Brain microvascular endothelial cell (primary cell): ENCODE measurements at regions not wholly inside any gene's neighbourhood (a gene's known extent, or its start where the extent isn't known, plus 50 kb on each side); places are given as distances from the start of the nearest gene placed in this dataset.
"Not testable (repeated sequence)": the region's sequence is repeated elsewhere in the genome, so short reads cannot be mapped to it uniquely, and the experiment has no call there.

Experiments used
- DNase-seq: peaks from one replicate; pipeline ENCODE4 v3.0.0-alpha.2; 2020
- H3K27ac ChIP-seq: fragments of 250-450 bp; sonication (Bioruptor Pico); 2 replicates; pipeline ENCODE4 v1.5.1; 2020; ENCODE audit warnings: mild to moderate bottlenecking, moderate library complexity
- H3K27me3 ChIP-seq: fragments of 250-450 bp; sonication (Bioruptor Pico); replicated peaks from 2 replicates; pipeline ENCODE4 v1.5.1; 2020; ENCODE audit warnings: mild to moderate bottlenecking
- H3K36me3 ChIP-seq: fragments of 250-450 bp; sonication (Bioruptor Pico); replicated peaks from 2 replicates; pipeline ENCODE4 v1.5.1; 2020; ENCODE audit warnings: mild to moderate bottlenecking
- H3K4me3 ChIP-seq: 2 replicates; pipeline ENCODE4 v1.5.1; 2011; ENCODE audit warnings: low read depth, mild to moderate bottlenecking, control low read depth, low read length, moderate library complexity
- CTCF ChIP-seq: IDR thresholded peaks from 2 replicates; pipeline ENCODE4 v1.5.1; 2011; ENCODE audit warnings: low read depth, mild to moderate bottlenecking, moderate library complexity, low read length, control low read depth, inconsistent platforms; ENCODE audit errors: missing control alignments
- in situ Hi-C: cut with HindIII; loops from 2 replicates; pipeline ENCODE4 v1.10.0; 2017; ENCODE audit warnings: low sequenced_read_pairs, low pct_ligation_motif_present

GRCh38 chr17:70286391-70286790 lies 117.1 kb downstream of the KCNJ2 start:
- no peak for TF ChIP-seq CTCF
- Histone ChIP-seq H3K27me3 (no peaks in the 10 kb centered on the region), H3K36me3 (no peaks in the 10 kb centered on the region), H3K4me3 (no peak overlapping the region), H3K27ac (no peak overlapping the region)
- no peak for DNase-seq
- in situ Hi-C loops = no loop called here

- no peak for DNase-seq
- Histone ChIP-seq H3K27ac (no peak overlapping the region), H3K36me3 (no peaks in the 10 kb centered on the region), H3K27me3 (no peaks in the 10 kb centered on the region), H3K4me3 (no peak overlapping the region)
- in situ Hi-C loops = no loop called here
- TF ChIP-seq CTCF = no peak
Observed at GRCh38 chr17:70288540-70289290, 119.4 kb downstream of the KCNJ2 start.

- Histone ChIP-seq H3K36me3 (no peaks in the 10 kb centered on the region), H3K27me3 (no peaks in the 10 kb centered on the region), H3K4me3 (no peak overlapping the region), H3K27ac (no peak overlapping the region)
- no peak for TF ChIP-seq CTCF
- in situ Hi-C loops = no loop called here
- no peak for DNase-seq
Observed at GRCh38 chr17:70290770-70291169, 121.4 kb downstream of the KCNJ2 start.

- Histone ChIP-seq H3K36me3 (no peaks in the 10 kb centered on the region), H3K27ac (no peak overlapping the region), H3K4me3 (no peak overlapping the region), H3K27me3 (no peaks in the 10 kb centered on the region)
- TF ChIP-seq CTCF = no peak
- in situ Hi-C loops = no loop called here
- no peak for DNase-seq
Observed at GRCh38 chr17:70292366-70292765, 123.0 kb downstream of the KCNJ2 start.

- H3K27ac ChIP-seq, H3K4me3 ChIP-seq, H3K36me3 ChIP-seq, DNase-seq, in situ Hi-C loops, H3K27me3 ChIP-seq: not testable (repeated sequence)
Observed at GRCh38 chr17:70293564-70294310, 124.4 kb downstream of the KCNJ2 start.

GRCh38 chr17:70295329-70295728 lies 126.0 kb downstream of the KCNJ2 start:
- H3K36me3 ChIP-seq = no peaks in the 10 kb centered on the region
- H3K27ac ChIP-seq = no peak overlapping the region
- no peaks in the 10 kb centered on the region for H3K27me3 ChIP-seq
- no peak for DNase-seq
- in situ Hi-C loops = no loop called here
- H3K4me3 ChIP-seq = no peak overlapping the region
- TF ChIP-seq CTCF = no peak
